Stomach (tissue), 8 donors: ENCODE measurements at regions not wholly inside any gene's neighbourhood (a gene's known extent, or its start where the extent isn't known, plus 50 kb on each side); places are given as distances from the start of the nearest gene placed in this dataset.
"Not testable (repeated sequence)": the region's sequence is repeated elsewhere in the genome, so short reads cannot be mapped to it uniquely, and the experiment has no call there.

Experiments used
- DNase-seq, 2 donors: peaks; one replicate each; pipeline versions ENCODE4 v3.0.0 to v3.0.0-alpha.2; 2013 to 2019
- H3K27ac ChIP-seq, 5 donors: fragments of 200-600 bp in 4 of 5; sonication (generic) in 4 of 5; one replicate each; pipeline ENCODE4 v1.5.1; 2013 to 2019; ENCODE audit warnings: mild to moderate bottlenecking in 1 of 5, moderate library complexity in 1 of 5
- H3K27me3 ChIP-seq, 3 donors: fragments of 200-600 bp; sonication (generic); one replicate each; pipeline ENCODE4 v1.5.1; 2017 to 2019; ENCODE audit warnings: mixed run types in 1 of 3
- H3K36me3 ChIP-seq, 4 donors: fragments of 200-600 bp; sonication (generic); 1 replicate in 3 of 4; 2 replicates in 1 of 4; pipeline ENCODE4 v1.5.1; 2016 to 2019
- H3K4me1 ChIP-seq, 4 donors: fragments of 200-600 bp; sonication (generic); one replicate each; pipeline ENCODE4 v1.5.1; 2016 to 2019
- H3K4me3 ChIP-seq, 4 donors: fragments of 200-600 bp; sonication (generic) in 3 of 4; one replicate each; pipeline ENCODE4 v1.5.1; 2016 to 2019; ENCODE audit warnings: mild to moderate bottlenecking in 1 of 4
- H3K9me3 ChIP-seq, 4 donors: fragments of 200-600 bp; sonication (generic); one replicate each; pipeline ENCODE4 v1.5.1; 2016 to 2019
- EP300 ChIP-seq: sonication (generic); formaldehyde crosslinking; IDR thresholded peaks from one replicate; pipeline ENCODE4 v1.6.1; 2017; ENCODE audit warnings: antibody characterized with exemption
- POLR2A ChIP-seq, 4 donors: fragments of 450-650 bp; IDR thresholded peaks; one replicate each; pipeline ENCODE4 v1.6.1; 2016; ENCODE audit warnings: antibody characterized with exemption in 4 of 4, control low read depth in 2 of 4, mild to moderate bottlenecking in 1 of 4, moderate library complexity in 1 of 4
- POLR2AphosphoS5 ChIP-seq, 3 donors: sonication (generic); formaldehyde crosslinking; IDR thresholded peaks; one replicate each; pipeline ENCODE4 v1.6.1; 2016; ENCODE audit warnings: antibody characterized with exemption in 3 of 3
- WGBS, 5 donors: extraction: QIAGEN DNeasy Blood & Tissue Kit in 3 of 5; methylation state at CpG; one replicate each; pipeline versions ENCODE4 v1.1.5 to v1.1.7; 2013 to 2018; 5-methylcytosine and 5-hydroxymethylcytosine counted together
- intact Hi-C: fragments of 100-400 bp; cut with DNase I; formaldehyde crosslinking; loops from one replicate; pipeline ENCODE4 v1.15.1; 2023; ENCODE audit warnings: low total_unique reads
- TF ChIP-seq, protein P1 (sequence below), 7 experiments: fragments of 450-650 bp in 4 of 7; fragments of 200-600 bp in 3 of 7; sonication (generic) in 3 of 7; IDR thresholded peaks; one replicate each; pipeline ENCODE4 v1.5.1; 2016 to 2019; ENCODE audit warnings: antibody characterized with exemption in 7 of 7, control low read depth in 2 of 7, mild to moderate bottlenecking in 1 of 7
- donor health status: healthy with polysubstance abuse.
- donor health status: Bipolar disorder and iron deficiency.
- donor health status: healthy.

GRCh38 chr6:114638341-114638740 is 295.5 kb upstream of the HS3ST5 start:
- H3K4me3 ChIP-seq, result no peak overlapping the region
- no peaks in the 10 kb centered on the region for H3K4me1 ChIP-seq
- H3K27me3 ChIP-seq, result no peaks in the 10 kb centered on the region
- no peak overlapping the region for H3K27ac ChIP-seq
- H3K9me3 ChIP-seq, result peaks cover 0 to 8% (median 0%) of the 10 kb centered on the region in 4 donors
- no peak for DNase-seq
- H3K36me3 ChIP-seq, result no peaks in the 10 kb centered on the region
- no peak for TF ChIP-seq POLR2AphosphoS5 (IDR thresholded peaks at IDR 0.05)
- no peak for TF ChIP-seq POLR2A (IDR thresholded peaks at IDR 0.05)
- no peak for TF ChIP-seq EP300
- TF ChIP-seq, protein P1, sequence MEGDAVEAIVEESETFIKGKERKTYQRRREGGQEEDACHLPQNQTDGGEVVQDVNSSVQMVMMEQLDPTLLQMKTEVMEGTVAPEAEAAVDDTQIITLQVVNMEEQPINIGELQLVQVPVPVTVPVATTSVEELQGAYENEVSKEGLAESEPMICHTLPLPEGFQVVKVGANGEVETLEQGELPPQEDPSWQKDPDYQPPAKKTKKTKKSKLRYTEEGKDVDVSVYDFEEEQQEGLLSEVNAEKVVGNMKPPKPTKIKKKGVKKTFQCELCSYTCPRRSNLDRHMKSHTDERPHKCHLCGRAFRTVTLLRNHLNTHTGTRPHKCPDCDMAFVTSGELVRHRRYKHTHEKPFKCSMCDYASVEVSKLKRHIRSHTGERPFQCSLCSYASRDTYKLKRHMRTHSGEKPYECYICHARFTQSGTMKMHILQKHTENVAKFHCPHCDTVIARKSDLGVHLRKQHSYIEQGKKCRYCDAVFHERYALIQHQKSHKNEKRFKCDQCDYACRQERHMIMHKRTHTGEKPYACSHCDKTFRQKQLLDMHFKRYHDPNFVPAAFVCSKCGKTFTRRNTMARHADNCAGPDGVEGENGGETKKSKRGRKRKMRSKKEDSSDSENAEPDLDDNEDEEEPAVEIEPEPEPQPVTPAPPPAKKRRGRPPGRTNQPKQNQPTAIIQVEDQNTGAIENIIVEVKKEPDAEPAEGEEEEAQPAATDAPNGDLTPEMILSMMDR (IDR thresholded peaks at IDR 0.05), result no peak
- intact Hi-C loops, result no loop called here
- WGBS, 5 donors, result 43 to 65% (median 60%) methylated on average over 4 of the region's 4 CpGs

DNA sequence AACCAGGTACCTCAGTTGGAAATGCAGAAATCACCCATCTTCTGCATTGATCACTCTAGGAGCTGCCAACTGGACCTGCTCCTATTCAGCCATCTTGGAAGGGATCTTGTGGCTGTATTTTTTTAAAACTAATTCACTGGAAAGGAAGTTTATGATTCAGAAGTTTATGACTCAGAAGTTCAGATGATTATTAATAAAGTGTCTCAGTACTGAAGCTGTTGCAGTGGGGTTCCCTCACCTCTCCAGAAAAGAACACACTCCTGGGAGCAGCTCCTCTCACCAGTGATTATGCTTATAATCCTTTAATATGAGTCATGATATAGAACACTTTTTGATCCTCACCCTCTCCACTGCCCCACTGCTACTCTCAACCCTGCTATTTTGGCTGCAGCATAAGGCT is 291.2 kb upstream of the HS3ST5 start:
- H3K27me3 ChIP-seq, result no peaks in the 10 kb centered on the region
- peaks cover 0 to 10% (median 0%) of the 10 kb centered on the region in 4 donors for H3K9me3 ChIP-seq
- no peaks in the 10 kb centered on the region for H3K4me1 ChIP-seq
- H3K36me3 ChIP-seq, result no peaks in the 10 kb centered on the region
- TF ChIP-seq POLR2AphosphoS5 (IDR thresholded peaks at IDR 0.05), result no peak
- TF ChIP-seq, protein P1 (IDR thresholded peaks at IDR 0.05), result no peak
- TF ChIP-seq POLR2A (IDR thresholded peaks at IDR 0.05), result no peak
- TF ChIP-seq EP300, result no peak
- no peak overlapping the region for H3K27ac ChIP-seq
- no peak for DNase-seq
- intact Hi-C loops, result no loop called here
- H3K4me3 ChIP-seq, result no peak overlapping the region

GRCh38 chr6:114626226-114626625 is 283.4 kb upstream of the HS3ST5 start:
- H3K4me1 ChIP-seq, H3K4me3 ChIP-seq, H3K9me3 ChIP-seq, DNase-seq, H3K27ac ChIP-seq, H3K27me3 ChIP-seq, H3K36me3 ChIP-seq, intact Hi-C loops: not testable (repeated sequence)
- WGBS, 5 donors, result 90 to 100% (median 99%) methylated on average over 1 of the region's 1 CpG

DNA sequence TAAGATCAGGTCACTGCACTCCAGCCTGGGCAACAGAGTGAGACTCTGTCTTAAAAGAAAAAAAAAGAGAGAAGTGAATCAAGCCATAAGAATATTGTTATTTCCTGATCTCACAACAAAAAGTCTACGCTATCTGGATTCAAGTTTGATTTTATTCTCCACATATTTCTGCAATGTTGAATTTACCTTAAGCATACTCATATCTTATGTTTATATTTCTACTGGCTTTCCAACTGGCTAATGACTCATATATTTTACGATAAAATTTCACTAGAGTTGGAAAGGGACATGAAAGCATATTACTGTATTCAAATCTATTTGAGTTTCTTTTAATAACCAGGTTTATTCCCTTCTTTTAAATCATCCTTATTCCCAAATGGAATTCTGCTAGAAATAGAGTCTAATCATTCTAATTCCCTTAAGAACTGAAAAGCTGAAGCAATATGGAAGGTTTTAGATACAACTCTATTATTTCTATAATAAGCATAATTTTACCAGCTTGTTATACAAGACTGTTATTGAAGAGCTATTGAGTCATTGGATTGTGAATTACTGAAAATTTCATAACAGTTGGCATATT is 276.9 kb upstream of the HS3ST5 start:
- no peaks in the 10 kb centered on the region for H3K9me3 ChIP-seq
- H3K36me3 ChIP-seq, result no peaks in the 10 kb centered on the region
- no peaks in the 10 kb centered on the region for H3K27me3 ChIP-seq
- H3K4me3 ChIP-seq, result no peak overlapping the region
- intact Hi-C loops, result no loop called here
- DNase-seq, result no peak
- no peak for TF ChIP-seq EP300
- no peak for TF ChIP-seq POLR2A (IDR thresholded peaks at IDR 0.05)
- no peak for TF ChIP-seq POLR2AphosphoS5 (IDR thresholded peaks at IDR 0.05)
- H3K4me1 ChIP-seq, result no peaks in the 10 kb centered on the region
- WGBS, 5 donors, result 30 to 64% (median 36%) methylated on average over 2 of the region's 2 CpGs
- H3K27ac ChIP-seq, result peak overlapping the region in 1 of 5 donors; percentile 17

GRCh38 chr6:114611696-114612095 is 268.9 kb upstream of the HS3ST5 start:
- no peak for DNase-seq

More at GRCh38 chr6:114611696-114612095, 268.9 kb upstream of the HS3ST5 start:
- Histone ChIP-seq H3K36me3 (no peaks in the 10 kb centered on the region), H3K27ac (no peak overlapping the region), H3K4me3 (no peak overlapping the region), H3K9me3 (no peaks in the 10 kb centered on the region), H3K27me3 (no peaks in the 10 kb centered on the region), H3K4me1 (no peaks in the 10 kb centered on the region)
- intact Hi-C loops, result no loop called here
- TF ChIP-seq POLR2A (IDR thresholded peaks at IDR 0.05) (no peak), POLR2AphosphoS5 (IDR thresholded peaks at IDR 0.05) (no peak), EP300 (no peak)
- TF ChIP-seq, protein P1 (IDR thresholded peaks at IDR 0.05), result no peak
